Urothelium cell line (cell line): ENCODE measurements at regions not wholly inside any gene's neighbourhood (a gene's known extent, or its start where the extent isn't known, plus 50 kb on each side); places are given as distances from the start of the nearest gene placed in this dataset.

ENCODE experiments used
- DNase-seq: peaks from one replicate; pipeline ENCODE4 v3.0.0; 2011; ENCODE audit warnings: low spot score, mixed read lengths
- FAIRE-seq: peaks from 2 replicates; lab custom pipeline; 2011; peaks lifted over from hg19 to GRCh38; lab: Jason Lieb, UNC

GRCh38 chr9:78848061-78848460 lies 551.1 kb downstream of the PSAT1 start:
- no peak for FAIRE-seq

GRCh38 chr9:78856144-78856543 lies 559.2 kb downstream of the PSAT1 start:
- FAIRE-seq (no peak), DNase-seq (peak; percentile 49)

More at GRCh38 chr9:78848061-78848460, 551.1 kb downstream of the PSAT1 start:
- DNase-seq = no peak

DNA sequence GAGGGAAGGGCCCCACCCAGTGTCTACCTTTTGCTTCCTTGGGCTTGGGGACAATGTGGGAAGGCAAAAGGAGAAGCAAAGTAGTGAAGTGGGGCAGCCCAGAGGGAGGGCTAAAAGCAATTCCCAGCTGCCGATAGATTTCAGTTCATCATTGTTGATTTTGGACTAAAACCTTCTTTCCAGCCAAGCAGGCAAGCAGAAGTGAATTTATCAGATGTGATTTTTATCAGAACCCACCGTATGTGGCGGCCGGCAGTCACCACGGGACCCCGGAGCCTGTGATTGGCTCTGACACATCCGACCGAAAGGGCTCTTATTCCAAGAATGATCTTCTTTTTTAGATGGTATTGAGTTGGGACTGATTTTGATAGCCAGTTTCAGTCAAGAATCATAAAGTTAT lies 559.9 kb downstream of the PSAT1 start:
- DNase-seq (no peak), FAIRE-seq (no peak)

DNA sequence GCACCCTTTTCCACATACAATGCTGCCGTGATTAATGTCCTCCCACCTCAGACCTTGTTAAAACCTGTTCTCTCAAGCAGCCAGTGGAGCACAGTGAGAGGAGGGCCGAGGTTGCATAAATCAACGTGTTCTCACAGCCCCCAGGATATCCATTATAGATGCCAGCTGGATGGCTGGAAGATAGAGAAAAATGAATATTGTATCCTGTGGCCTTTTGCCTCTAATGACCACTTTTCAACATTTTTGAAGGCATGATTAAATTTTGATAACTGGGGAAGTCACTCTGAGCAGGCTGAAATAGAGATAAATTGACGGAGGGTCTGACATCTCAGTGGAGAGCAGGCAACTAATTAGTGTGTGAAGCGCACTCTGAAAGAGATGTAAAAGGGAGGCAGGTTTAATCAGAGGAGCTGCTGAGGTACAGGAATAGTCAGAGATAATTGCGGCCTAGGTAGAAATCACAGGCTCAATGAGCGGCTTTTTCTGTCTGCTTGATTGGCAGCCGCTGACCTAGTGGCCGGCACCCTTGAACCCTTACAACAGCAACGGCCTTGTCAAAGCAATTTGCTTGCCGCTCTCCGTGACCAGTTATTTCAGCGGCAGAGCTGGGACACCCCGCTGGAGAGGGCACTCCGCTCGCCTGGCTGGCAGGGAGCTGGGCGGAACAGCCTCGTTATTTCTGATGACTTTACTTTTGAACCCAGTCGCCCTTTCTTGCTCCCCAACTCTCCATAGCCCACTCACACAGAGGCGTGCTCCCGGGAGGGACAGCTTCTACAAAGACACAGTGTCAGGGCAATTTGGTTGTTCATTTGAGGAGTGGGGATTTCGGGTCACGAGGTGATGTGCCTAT lies 560.7 kb downstream of the PSAT1 start:
- FAIRE-seq (no peak), DNase-seq (no peak)

DNA sequence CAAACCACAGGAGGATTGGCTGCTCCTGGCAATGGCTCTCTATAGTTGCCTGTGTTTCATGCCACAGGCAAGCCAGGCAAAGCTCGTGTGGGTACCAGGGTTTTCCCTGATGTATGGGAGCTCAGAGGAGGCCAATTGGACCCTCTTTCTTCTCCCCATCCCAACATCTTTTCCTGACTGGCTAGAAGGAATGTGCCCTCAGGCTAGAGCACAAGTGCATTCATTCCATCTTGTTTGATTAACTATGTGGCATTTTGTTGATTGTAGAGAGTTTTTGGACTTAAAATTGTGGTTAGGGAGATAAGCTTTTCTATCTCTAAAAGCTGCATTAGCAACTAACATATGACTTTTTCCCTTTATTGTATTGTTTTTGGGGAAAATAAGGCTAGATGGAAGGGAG lies 561.3 kb downstream of the PSAT1 start:
- no peak for FAIRE-seq
- no peak for DNase-seq

DNA sequence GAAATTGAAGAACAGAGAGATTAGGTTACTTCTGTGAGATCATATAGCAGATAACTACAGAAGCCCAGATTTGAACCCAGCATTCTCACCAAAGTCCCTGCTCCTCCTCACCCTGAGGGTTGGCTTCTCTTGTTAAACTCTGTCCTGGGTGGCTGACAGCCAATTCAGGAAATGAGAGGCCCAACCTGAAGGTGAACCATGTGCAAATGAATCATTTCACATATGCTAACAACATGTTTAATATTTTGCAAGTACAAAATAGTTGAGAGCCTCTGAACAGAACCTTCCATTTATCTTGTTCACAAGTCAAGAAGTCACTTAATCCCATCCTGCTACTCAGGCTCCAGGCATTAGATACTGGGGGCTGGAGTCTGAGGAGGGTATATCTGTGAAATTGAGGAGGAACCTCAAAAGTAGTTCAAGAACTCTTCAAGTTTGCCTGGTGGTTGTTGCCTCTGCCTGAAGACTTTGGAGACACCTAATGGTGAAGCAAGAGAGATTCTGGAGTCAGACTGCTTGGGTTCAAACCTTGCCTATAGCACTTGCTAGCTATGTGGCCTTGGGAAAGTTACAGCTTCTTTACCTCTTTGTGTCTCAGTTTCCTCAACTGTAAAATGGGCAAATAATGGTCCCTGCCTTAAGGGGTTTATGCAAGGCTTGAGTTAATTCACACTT lies 564.0 kb downstream of the PSAT1 start:
- FAIRE-seq (no peak), DNase-seq (no peak)

- DNase-seq = no peak
- FAIRE-seq = no peak
Observed at GRCh38 chr9:78863531-78863930, 566.6 kb downstream of the PSAT1 start.

DNA sequence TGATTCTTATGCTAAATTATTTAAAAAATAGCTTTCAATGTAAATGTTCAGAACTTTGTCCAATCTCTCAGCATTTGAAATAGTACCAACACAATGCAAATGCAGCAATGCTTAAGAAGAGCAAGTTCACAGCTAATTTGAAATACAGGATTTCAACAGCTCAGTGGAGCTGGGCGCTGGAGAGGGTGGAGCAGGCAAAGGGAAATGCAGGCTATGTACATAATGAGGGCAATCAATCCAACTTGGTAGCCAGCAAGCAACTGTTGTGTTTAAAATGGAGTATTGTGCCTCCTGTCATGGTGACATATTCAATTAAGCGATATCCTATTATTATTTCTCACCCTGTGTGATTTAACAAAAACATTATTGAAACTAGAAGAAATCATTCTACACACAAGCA lies 568.8 kb downstream of the PSAT1 start:
- no peak for FAIRE-seq
- no peak for DNase-seq

- no peak for FAIRE-seq
- DNase-seq = peak; percentile 68
Observed at GRCh38 chr9:78866207-78867132, 569.5 kb downstream of the PSAT1 start.

DNA sequence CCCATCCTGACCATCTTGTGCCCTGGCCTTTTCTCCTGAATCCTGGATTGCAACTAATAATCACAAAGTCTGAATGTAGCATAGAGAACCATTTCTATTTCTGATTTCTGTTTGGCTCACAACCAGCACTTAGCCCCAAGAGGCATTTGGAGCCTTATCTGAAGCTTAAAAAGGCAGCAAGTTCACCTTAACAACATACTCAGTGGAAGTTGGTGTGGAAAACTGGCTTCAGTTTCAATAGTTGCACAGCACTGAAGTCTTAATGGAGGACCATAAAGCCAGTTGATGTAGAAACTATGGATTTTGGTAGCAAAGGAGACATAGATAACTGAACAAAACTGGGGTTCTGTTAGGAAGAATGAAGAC lies 574.1 kb downstream of the PSAT1 start:
- FAIRE-seq = no peak
- no peak for DNase-seq

GRCh38 chr9:78871452-78872331 lies 574.8 kb downstream of the PSAT1 start:
- FAIRE-seq = no peak
- peak; percentile 31 for DNase-seq

DNA sequence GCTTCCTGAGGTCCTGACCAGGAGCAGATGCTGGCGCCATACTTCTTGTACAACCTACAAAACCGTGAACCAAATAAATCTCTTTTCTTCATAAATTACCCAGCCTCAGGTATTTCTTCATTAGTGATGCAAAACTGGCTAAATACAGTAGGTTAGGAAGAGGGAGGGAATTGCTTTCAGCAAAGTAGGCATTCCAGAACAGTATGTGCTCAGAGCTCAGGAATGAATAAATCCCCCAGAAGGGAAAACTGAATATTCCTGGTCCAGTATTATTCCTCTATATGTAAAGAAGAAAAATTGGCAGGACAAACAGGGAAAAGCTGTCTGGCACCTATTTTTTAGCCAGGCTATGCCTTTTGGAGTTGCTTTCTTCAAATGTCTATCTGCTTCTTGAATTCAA lies 577.1 kb downstream of the PSAT1 start:
- no peak for DNase-seq
- no peak for FAIRE-seq

DNA sequence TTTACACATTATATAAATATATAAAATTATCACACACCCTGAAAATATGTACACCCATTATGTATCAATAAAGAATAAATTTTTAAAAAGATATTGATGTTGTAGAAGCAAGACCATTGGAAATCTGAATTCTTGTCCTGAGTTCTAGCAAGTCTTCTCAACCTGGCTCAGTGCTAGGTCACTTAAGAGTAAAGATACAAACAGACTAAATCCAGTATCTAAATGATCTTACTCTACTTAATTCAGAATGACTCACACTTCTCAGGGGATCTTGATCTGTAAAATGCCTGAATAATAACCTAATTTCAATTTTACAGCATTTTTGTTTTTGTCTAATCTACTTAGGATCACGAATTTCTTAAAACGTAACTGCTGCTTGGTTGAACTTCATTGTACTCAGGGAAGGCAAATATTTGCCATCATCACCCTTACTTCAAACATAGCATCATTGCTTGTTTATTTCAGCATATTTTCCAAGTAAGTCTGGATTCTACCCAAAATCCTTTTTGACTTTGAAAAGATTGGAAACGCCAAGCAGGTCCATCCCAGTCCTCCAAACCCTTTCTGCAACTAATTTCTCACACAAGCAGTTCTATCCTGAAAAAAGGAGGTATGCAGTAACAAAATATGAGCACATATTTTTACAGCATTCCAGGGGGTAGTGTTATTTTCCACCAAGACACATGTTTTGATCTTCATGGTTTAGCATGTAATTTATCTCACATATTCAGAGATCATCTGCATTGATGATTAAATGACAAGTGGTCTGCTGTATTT lies 582.6 kb downstream of the PSAT1 start:
- DNase-seq (no peak), FAIRE-seq (no peak)

DNA sequence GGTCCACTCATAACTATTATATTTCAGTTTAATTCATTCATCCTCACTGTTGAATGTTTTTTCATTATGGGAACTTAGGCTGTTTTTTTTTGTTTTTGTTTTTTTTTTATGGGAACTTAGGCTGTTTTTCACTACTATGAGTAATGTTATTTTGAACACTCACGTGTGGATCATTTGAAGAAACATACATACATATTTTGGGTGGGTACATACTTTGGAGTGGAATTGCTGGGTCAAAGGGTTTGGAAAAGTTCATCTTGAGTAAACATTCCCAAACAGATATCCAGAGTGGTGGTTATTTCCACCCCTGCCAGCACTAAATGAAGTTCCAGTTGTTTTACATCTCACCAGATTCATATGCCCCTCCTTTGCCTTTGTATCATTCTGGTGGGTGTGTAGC lies 584.4 kb downstream of the PSAT1 start:
- no peak for FAIRE-seq
- DNase-seq = no peak

DNA sequence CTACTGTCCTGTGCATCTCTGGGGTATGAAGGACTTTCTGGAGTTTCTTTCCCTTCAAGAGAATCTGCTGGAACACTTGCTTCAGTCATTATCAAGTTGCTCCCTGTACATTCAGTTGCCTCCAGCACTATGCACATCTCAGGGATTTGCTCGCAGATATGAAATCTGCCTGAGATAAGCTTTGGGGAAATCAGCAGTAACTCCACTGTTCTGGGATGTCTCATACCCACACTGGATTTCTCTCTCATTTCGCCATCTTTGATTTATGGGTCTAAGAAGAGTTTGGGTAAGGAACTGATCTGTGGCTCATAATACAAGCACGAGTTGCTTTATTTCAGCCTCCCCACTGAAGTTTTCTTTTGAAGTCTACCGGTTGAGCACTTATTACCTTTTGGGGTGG lies 585.6 kb downstream of the PSAT1 start:
- no peak for FAIRE-seq
- DNase-seq = no peak

- DNase-seq = no peak
Observed at GRCh38 chr9:78884611-78885150, 587.8 kb downstream of the PSAT1 start.

GRCh38 chr9:78892182-78892581 lies 595.3 kb downstream of the PSAT1 start:
- FAIRE-seq (no peak), DNase-seq (no peak)

More at GRCh38 chr9:78884611-78885150, 587.8 kb downstream of the PSAT1 start:
- FAIRE-seq = no peak

- FAIRE-seq = no peak
- no peak for DNase-seq
Observed at GRCh38 chr9:78892769-78893168, 595.8 kb downstream of the PSAT1 start.

DNA sequence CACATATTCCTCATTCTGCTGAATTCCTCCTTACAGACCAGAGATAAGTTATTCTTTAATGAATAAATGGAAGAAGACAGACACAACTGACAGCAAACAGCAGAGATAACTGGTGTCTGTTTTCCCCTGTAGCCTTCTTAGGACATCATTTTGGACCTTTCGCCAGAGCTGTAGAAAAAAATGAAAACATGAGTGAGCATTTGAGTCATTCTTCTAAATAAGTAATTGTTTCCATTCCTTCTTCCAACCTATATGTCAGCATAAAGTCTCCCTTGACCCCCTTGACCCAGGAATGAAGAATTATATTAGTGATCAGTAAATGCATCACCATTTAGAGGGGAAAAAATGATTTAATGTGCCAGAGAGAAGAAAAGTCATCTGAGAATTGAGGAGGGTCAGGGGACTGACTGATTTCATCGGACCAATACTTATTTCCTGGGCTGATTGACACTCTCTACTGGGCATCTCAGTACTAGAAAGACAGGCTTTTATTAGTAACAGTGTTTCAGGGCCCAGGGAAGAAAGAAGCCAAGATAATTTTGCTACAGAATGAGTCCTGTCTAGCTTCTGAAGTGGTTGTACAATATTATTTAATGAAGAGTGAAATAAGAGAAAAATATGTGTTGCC lies 597.0 kb downstream of the PSAT1 start:
- DNase-seq = no peak
- FAIRE-seq = no peak
